ENCODE measurements at regions not wholly inside any gene's neighbourhood (a gene's known extent, or its start where the extent isn't known, plus 50 kb on each side); places are given as distances from the start of the nearest gene placed in this dataset.

DNA sequence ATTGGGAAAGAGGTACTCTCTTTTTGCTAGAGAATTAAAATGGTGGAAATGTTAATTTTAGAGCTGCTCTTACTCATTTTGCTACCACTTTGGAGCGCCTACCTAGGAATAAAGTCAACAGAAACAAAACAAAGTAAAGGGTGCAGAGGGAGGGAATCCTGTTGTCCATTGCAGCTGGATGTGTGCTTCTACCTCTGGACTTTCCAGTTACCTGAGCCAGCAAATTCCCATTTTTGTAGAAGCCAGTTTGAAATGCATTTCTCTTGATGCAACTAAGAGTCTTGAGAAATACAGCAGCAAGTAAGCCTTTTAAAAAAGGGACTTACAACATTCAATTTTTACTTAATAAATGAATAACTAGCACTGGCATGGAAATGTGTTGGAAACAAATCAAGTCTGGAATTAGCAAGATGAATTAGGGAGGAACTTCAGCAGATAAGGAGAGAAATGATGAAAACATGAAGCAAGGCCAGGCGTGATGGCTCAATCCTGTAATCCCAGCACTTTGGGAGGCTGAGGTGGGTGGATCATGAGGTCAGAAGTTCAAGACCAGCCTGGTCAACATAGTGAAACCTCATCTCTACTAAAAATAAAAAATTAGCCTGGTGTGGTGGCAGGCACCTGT lies 113.5 kb upstream of the CTTNBP2 start:
- no peak for TF ChIP-seq POLR2AphosphoS5 (IDR thresholded peaks at IDR 0.05; ENCODE audit: low read depth, low read length)
- TF ChIP-seq TAF1 (IDR thresholded peaks at IDR 0.05; ENCODE audit: borderline replicate concordance, insufficient read depth, low read length): no peak
- TF ChIP-seq SIN3A (IDR thresholded peaks at IDR 0.05; ENCODE audit: borderline replicate concordance, insufficient read depth, low read length): no peak
- TF ChIP-seq, protein P1, sequence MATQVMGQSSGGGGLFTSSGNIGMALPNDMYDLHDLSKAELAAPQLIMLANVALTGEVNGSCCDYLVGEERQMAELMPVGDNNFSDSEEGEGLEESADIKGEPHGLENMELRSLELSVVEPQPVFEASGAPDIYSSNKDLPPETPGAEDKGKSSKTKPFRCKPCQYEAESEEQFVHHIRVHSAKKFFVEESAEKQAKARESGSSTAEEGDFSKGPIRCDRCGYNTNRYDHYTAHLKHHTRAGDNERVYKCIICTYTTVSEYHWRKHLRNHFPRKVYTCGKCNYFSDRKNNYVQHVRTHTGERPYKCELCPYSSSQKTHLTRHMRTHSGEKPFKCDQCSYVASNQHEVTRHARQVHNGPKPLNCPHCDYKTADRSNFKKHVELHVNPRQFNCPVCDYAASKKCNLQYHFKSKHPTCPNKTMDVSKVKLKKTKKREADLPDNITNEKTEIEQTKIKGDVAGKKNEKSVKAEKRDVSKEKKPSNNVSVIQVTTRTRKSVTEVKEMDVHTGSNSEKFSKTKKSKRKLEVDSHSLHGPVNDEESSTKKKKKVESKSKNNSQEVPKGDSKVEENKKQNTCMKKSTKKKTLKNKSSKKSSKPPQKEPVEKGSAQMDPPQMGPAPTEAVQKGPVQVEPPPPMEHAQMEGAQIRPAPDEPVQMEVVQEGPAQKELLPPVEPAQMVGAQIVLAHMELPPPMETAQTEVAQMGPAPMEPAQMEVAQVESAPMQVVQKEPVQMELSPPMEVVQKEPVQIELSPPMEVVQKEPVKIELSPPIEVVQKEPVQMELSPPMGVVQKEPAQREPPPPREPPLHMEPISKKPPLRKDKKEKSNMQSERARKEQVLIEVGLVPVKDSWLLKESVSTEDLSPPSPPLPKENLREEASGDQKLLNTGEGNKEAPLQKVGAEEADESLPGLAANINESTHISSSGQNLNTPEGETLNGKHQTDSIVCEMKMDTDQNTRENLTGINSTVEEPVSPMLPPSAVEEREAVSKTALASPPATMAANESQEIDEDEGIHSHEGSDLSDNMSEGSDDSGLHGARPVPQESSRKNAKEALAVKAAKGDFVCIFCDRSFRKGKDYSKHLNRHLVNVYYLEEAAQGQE (IDR thresholded peaks at IDR 0.05; ENCODE audit: insufficient read depth in 1 of 2, low read depth in 2 of 2, low read length in 2 of 2): no peak
- TF ChIP-seq FOXP2 (optimal IDR thresholded peaks at IDR 0.05; ENCODE audit: borderline replicate concordance, extremely low read depth, extremely low read length, insufficient read depth): no peak

Measured in PFSK-1 (cell line).